HepG2 (cell line): ENCODE measurements at regions not wholly inside any gene's neighbourhood (a gene's known extent, or its start where the extent isn't known, plus 50 kb on each side); places are given as distances from the start of the nearest gene placed in this dataset.

ENCODE experiments used
- BCL6 ChIP-seq: IDR thresholded peaks from 2 replicates; pipeline ENCODE4 v1.6.1; 2016; ENCODE audit warnings: missing genetic modification reagents, missing compliant biosample characterization
- MEIS2 ChIP-seq: sonication (generic); formaldehyde crosslinking; IDR thresholded peaks from 2 replicates; pipeline ENCODE4 v1.9.0; 2021; ENCODE audit warnings: mild to moderate bottlenecking, missing genetic modification reagents
- PHF21A ChIP-seq: sonication (generic); formaldehyde crosslinking; IDR thresholded peaks from 2 replicates; pipeline ENCODE4 v1.5.0; 2020; ENCODE audit warnings: mild to moderate bottlenecking, missing genetic modification reagents
- TGIF2 ChIP-seq: IDR thresholded peaks from 2 replicates; pipeline ENCODE4 v1.6.1; 2016; ENCODE audit warnings: control low read depth, missing compliant biosample characterization
- ZBTB7A ChIP-seq: sonication (generic); formaldehyde crosslinking; IDR thresholded peaks from 2 replicates; pipeline ENCODE4 v1.8.0; 2022; ENCODE audit warnings: mild to moderate bottlenecking, missing genetic modification reagents
- ZEB1 ChIP-seq: IDR thresholded peaks from 2 replicates; pipeline ENCODE4 v1.6.1; 2012; ENCODE audit warnings: mild to moderate bottlenecking, low read depth, inconsistent platforms; ENCODE audit not compliant: insufficient replicate concordance
- ZFP36L1 ChIP-seq: sonication (generic); formaldehyde crosslinking; IDR thresholded peaks from 2 replicates; pipeline ENCODE4 v1.8.0; 2022; ENCODE audit warnings: mild to moderate bottlenecking, missing genetic modification reagents, moderate library complexity
- ZNF263 ChIP-seq: sonication (generic); formaldehyde crosslinking; IDR thresholded peaks from 2 replicates; pipeline ENCODE4 v1.4.0; 2020; ENCODE audit warnings: missing genetic modification reagents
- TF ChIP-seq, protein P1 (sequence below): sonication (generic); formaldehyde crosslinking; IDR thresholded peaks from 2 replicates; pipeline ENCODE4 v1.8.0; 2022; ENCODE audit warnings: missing genetic modification reagents, low read depth, mild to moderate bottlenecking, borderline replicate concordance
- TF ChIP-seq, protein P2 (sequence below): sonication (generic); formaldehyde crosslinking; IDR thresholded peaks from 2 replicates; pipeline ENCODE4 v1.5.1; 2020; ENCODE audit warnings: missing genetic modification reagents, mild to moderate bottlenecking, borderline replicate concordance
- TF ChIP-seq, protein P3 (sequence below): sonication (generic); formaldehyde crosslinking; IDR thresholded peaks from 2 replicates; pipeline ENCODE4 v1.4.0; 2020; ENCODE audit warnings: low read depth, mild to moderate bottlenecking, missing genetic modification reagents
- TF ChIP-seq, protein P4 (sequence below): sonication (generic); formaldehyde crosslinking; IDR thresholded peaks from 2 replicates; pipeline ENCODE4 v1.9.0; 2022; ENCODE audit warnings: missing genetic modification reagents, mild to moderate bottlenecking, borderline replicate concordance
- TF ChIP-seq, protein P5 (sequence below): IDR thresholded peaks from 2 replicates; pipeline ENCODE4 v1.6.1; 2016; ENCODE audit warnings: low read depth, missing genetic modification reagents, missing compliant biosample characterization
- TF ChIP-seq, protein P6 (sequence below): sonication (generic); formaldehyde crosslinking; IDR thresholded peaks from 2 replicates; pipeline ENCODE4 v1.4.0; 2020; ENCODE audit warnings: missing genetic modification reagents
- TF ChIP-seq, protein P7 (sequence below): IDR thresholded peaks from 2 replicates; pipeline ENCODE4 v1.6.1; 2016; ENCODE audit warnings: low read depth, control low read depth

DNA sequence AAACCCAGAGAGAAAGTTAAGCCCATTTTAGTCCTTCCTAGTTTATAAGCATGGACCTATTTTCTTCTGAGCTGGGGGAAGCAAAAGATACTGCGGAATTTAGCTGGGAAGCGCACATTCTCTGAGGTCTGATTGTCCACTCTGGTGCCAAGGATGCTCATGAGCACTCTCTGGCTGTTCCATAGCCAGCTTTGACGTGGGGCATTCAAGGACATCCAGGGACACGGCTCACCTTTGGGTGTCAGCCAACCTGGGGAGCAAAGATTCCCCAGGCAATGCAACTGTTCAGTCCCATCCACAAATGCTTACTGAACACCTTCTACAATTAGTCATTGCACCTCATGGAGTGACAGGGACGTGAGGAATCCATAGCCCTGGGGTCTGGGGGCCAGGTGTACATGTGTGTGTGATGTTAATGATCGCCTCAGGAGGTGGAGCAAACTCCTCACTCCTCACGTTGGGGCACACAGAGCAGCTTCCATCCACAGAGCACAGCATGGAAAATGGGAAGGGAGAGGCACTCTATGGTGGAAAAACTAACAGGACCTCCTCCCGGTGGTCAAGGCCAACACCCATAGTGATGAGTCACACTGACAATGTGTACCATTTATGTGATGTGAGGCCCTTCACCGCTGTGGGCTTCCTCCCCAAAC is 67.5 kb upstream of the IGFBP3 start (continued):
- TF ChIP-seq ZEB1, result peak; percentile 30
- TF ChIP-seq, protein P1, sequence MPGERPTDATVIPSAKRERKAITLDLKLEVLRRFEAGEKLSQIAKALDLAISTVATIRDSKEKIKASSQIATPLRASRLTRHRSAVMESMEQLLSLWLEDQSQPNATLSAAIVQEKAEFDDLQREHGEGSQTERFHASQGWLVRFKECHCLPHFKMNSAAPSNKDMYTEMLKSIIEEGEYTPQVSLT (CRISPR knock-in tag), result no peak
- 0 out of 2 replicates have a peak, but pooled peaks have one; percentile 9 for TF ChIP-seq BCL6 (CRISPR knock-in tag)
- TF ChIP-seq ZFP36L1 (CRISPR knock-in tag), result peak; percentile 30; the same call in 1 of the 2 replicates
- 0 out of 2 replicates have a peak, but pooled peaks have one; percentile 30 for TF ChIP-seq TGIF2 (CRISPR knock-in tag)
- TF ChIP-seq, protein P2, sequence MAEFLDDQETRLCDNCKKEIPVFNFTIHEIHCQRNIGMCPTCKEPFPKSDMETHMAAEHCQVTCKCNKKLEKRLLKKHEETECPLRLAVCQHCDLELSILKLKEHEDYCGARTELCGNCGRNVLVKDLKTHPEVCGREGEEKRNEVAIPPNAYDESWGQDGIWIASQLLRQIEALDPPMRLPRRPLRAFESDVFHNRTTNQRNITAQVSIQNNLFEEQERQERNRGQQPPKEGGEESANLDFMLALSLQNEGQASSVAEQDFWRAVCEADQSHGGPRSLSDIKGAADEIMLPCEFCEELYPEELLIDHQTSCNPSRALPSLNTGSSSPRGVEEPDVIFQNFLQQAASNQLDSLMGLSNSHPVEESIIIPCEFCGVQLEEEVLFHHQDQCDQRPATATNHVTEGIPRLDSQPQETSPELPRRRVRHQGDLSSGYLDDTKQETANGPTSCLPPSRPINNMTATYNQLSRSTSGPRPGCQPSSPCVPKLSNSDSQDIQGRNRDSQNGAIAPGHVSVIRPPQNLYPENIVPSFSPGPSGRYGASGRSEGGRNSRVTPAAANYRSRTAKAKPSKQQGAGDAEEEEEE (CRISPR knock-in tag), result no peak
- TF ChIP-seq, protein P3, sequence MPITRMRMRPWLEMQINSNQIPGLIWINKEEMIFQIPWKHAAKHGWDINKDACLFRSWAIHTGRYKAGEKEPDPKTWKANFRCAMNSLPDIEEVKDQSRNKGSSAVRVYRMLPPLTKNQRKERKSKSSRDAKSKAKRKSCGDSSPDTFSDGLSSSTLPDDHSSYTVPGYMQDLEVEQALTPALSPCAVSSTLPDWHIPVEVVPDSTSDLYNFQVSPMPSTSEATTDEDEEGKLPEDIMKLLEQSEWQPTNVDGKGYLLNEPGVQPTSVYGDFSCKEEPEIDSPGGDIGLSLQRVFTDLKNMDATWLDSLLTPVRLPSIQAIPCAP (CRISPR knock-in tag), result no peak
- TF ChIP-seq, protein P4, sequence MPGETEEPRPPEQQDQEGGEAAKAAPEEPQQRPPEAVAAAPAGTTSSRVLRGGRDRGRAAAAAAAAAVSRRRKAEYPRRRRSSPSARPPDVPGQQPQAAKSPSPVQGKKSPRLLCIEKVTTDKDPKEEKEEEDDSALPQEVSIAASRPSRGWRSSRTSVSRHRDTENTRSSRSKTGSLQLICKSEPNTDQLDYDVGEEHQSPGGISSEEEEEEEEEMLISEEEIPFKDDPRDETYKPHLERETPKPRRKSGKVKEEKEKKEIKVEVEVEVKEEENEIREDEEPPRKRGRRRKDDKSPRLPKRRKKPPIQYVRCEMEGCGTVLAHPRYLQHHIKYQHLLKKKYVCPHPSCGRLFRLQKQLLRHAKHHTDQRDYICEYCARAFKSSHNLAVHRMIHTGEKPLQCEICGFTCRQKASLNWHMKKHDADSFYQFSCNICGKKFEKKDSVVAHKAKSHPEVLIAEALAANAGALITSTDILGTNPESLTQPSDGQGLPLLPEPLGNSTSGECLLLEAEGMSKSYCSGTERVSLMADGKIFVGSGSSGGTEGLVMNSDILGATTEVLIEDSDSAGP (CRISPR knock-in tag), result 0 out of 2 replicates have a peak, but pooled peaks have one; percentile 28
- 0 out of 2 replicates have a peak, but pooled peaks have one; percentile 39 for TF ChIP-seq ZNF263 (CRISPR knock-in tag)
- TF ChIP-seq PHF21A, result peak; percentile 42; the same call in 1 of the 2 replicates
- TF ChIP-seq, protein P5, sequence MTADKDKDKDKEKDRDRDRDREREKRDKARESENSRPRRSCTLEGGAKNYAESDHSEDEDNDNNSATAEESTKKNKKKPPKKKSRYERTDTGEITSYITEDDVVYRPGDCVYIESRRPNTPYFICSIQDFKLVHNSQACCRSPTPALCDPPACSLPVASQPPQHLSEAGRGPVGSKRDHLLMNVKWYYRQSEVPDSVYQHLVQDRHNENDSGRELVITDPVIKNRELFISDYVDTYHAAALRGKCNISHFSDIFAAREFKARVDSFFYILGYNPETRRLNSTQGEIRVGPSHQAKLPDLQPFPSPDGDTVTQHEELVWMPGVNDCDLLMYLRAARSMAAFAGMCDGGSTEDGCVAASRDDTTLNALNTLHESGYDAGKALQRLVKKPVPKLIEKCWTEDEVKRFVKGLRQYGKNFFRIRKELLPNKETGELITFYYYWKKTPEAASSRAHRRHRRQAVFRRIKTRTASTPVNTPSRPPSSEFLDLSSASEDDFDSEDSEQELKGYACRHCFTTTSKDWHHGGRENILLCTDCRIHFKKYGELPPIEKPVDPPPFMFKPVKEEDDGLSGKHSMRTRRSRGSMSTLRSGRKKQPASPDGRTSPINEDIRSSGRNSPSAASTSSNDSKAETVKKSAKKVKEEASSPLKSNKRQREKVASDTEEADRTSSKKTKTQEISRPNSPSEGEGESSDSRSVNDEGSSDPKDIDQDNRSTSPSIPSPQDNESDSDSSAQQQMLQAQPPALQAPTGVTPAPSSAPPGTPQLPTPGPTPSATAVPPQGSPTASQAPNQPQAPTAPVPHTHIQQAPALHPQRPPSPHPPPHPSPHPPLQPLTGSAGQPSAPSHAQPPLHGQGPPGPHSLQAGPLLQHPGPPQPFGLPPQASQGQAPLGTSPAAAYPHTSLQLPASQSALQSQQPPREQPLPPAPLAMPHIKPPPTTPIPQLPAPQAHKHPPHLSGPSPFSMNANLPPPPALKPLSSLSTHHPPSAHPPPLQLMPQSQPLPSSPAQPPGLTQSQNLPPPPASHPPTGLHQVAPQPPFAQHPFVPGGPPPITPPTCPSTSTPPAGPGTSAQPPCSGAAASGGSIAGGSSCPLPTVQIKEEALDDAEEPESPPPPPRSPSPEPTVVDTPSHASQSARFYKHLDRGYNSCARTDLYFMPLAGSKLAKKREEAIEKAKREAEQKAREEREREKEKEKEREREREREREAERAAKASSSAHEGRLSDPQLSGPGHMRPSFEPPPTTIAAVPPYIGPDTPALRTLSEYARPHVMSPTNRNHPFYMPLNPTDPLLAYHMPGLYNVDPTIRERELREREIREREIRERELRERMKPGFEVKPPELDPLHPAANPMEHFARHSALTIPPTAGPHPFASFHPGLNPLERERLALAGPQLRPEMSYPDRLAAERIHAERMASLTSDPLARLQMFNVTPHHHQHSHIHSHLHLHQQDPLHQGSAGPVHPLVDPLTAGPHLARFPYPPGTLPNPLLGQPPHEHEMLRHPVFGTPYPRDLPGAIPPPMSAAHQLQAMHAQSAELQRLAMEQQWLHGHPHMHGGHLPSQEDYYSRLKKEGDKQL (CRISPR knock-in tag), result no peak
- TF ChIP-seq, protein P6, sequence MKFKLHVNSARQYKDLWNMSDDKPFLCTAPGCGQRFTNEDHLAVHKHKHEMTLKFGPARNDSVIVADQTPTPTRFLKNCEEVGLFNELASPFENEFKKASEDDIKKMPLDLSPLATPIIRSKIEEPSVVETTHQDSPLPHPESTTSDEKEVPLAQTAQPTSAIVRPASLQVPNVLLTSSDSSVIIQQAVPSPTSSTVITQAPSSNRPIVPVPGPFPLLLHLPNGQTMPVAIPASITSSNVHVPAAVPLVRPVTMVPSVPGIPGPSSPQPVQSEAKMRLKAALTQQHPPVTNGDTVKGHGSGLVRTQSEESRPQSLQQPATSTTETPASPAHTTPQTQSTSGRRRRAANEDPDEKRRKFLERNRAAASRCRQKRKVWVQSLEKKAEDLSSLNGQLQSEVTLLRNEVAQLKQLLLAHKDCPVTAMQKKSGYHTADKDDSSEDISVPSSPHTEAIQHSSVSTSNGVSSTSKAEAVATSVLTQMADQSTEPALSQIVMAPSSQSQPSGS (CRISPR knock-in tag), result no peak
- TF ChIP-seq ZBTB7A, result peak; percentile 48; the same call in 1 of the 2 replicates
- 0 out of 2 replicates have a peak, but pooled peaks have one; percentile 47 for TF ChIP-seq MEIS2
- TF ChIP-seq, protein P7, sequence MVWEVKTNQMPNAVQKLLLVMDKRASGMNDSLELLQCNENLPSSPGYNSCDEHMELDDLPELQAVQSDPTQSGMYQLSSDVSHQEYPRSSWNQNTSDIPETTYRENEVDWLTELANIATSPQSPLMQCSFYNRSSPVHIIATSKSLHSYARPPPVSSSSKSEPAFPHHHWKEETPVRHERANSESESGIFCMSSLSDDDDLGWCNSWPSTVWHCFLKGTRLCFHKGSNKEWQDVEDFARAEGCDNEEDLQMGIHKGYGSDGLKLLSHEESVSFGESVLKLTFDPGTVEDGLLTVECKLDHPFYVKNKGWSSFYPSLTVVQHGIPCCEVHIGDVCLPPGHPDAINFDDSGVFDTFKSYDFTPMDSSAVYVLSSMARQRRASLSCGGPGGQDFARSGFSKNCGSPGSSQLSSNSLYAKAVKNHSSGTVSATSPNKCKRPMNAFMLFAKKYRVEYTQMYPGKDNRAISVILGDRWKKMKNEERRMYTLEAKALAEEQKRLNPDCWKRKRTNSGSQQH (CRISPR knock-in tag), result 0 out of 2 replicates have a peak, but pooled peaks have one; percentile 33
